Neural cell (in vitro differentiated cells): ENCODE measurements at regions not wholly inside any gene's neighbourhood (a gene's known extent, or its start where the extent isn't known, plus 50 kb on each side); places are given as distances from the start of the nearest gene placed in this dataset.

Source experiments
- H2AFZ ChIP-seq: fragments of 200-600, 300-800 bp; sonication (generic), shearing (Covaris generic); 2 replicates; pipeline ENCODE4 v1.6.0; 2014; ENCODE audit warnings: low read depth, mild to moderate bottlenecking, antibody characterized with exemption, low read length, moderate library complexity
- H3F3A ChIP-seq: fragments of 200-600 bp; shearing (Covaris generic); 2 replicates; pipeline ENCODE4 v1.6.1; 2016; ENCODE audit warnings: mild to moderate bottlenecking, moderate library complexity, mixed read lengths, antibody characterized with exemption, low read length; ENCODE audit not compliant: insufficient read depth, poor library complexity, severe bottlenecking
- H3K27ac ChIP-seq: fragments of 200-600, 300-800 bp; sonication (generic), shearing (Covaris generic); 2 replicates; pipeline ENCODE4 v1.5.1; 2014; ENCODE audit warnings: mild to moderate bottlenecking, low read length, moderate library complexity
- H3K27me3 ChIP-seq: fragments of 300-800, 200-600 bp; sonication (generic), shearing (Covaris generic); 2 replicates; pipeline ENCODE4 v1.6.0; 2014; ENCODE audit warnings: mild to moderate bottlenecking, low read depth, low read length, moderate library complexity; ENCODE audit not compliant: insufficient read depth
- H3K36me3 ChIP-seq: fragments of 300-800, 200-600 bp; sonication (generic), shearing (Covaris generic); 2 replicates; pipeline ENCODE4 v1.5.1; 2014; ENCODE audit warnings: mild to moderate bottlenecking, antibody characterized with exemption, low read length, moderate library complexity; ENCODE audit not compliant: insufficient read depth
- H3K4me2 ChIP-seq: fragments of 300-800, 200-600 bp; sonication (generic), shearing (Covaris generic); 2 replicates; pipeline ENCODE4 v1.6.0; 2014; ENCODE audit warnings: mild to moderate bottlenecking, low read length
- H3K4me3 ChIP-seq: fragments of 300-800, 200-600 bp; sonication (generic), shearing (Covaris generic); 2 replicates; pipeline ENCODE4 v1.5.1; 2014; ENCODE audit warnings: mild to moderate bottlenecking, low read length, moderate library complexity
- H3K79me2 ChIP-seq: fragments of 200-600 bp; shearing (Covaris generic); replicated peaks from 2 replicates; pipeline ENCODE4 v1.6.0; 2014; ENCODE audit warnings: mild to moderate bottlenecking, low read length, moderate library complexity; ENCODE audit not compliant: insufficient read depth
- H3K9ac ChIP-seq: fragments of 300-800, 200-600 bp; sonication (generic), shearing (Covaris generic); 2 replicates; pipeline ENCODE4 v1.6.1; 2016; ENCODE audit warnings: mild to moderate bottlenecking, low read length, mixed read lengths
- H3K9me2 ChIP-seq: fragments of 200-600 bp; shearing (Covaris generic); 2 replicates; pipeline ENCODE4 v1.6.1; 2016; ENCODE audit warnings: mild to moderate bottlenecking, low read length, mixed read lengths; ENCODE audit not compliant: insufficient read depth
- H3K9me3 ChIP-seq: fragments of 200-600, 300-800 bp; sonication (generic), shearing (Covaris generic); 2 replicates; pipeline ENCODE4 v1.6.1; 2016; ENCODE audit warnings: mild to moderate bottlenecking, mixed run types, low read length, moderate library complexity, mixed read lengths
- H4K20me1 ChIP-seq: fragments of 200-600 bp; shearing (Covaris generic); 2 replicates; pipeline ENCODE4 v1.6.1; 2016; ENCODE audit warnings: mild to moderate bottlenecking, mixed run types; ENCODE audit not compliant: insufficient read depth
- EP300 ChIP-seq: fragments of 450-650 bp; conservative IDR thresholded peaks from 2 replicates; pipeline ENCODE4 v1.6.1; 2014; ENCODE audit warnings: antibody characterized with exemption, mild to moderate bottlenecking, moderate library complexity; ENCODE audit not compliant: poor library complexity, severe bottlenecking
- EZH2 ChIP-seq: fragments of 200-600, 300-800 bp; shearing (Covaris generic), sonication (generic); IDR thresholded peaks from 2 replicates; pipeline ENCODE4 v1.6.1; 2014; ENCODE audit warnings: antibody characterized with exemption, low read length, borderline replicate concordance, mild to moderate bottlenecking; ENCODE audit not compliant: insufficient read depth, poor library complexity, severe bottlenecking
- MXI1 ChIP-seq: fragments of 450-650 bp; conservative IDR thresholded peaks from 2 replicates; pipeline ENCODE4 v1.6.1; 2014; ENCODE audit warnings: antibody characterized with exemption, mild to moderate bottlenecking; ENCODE audit not compliant: poor library complexity, severe bottlenecking
- POLR2AphosphoS5 ChIP-seq: IDR thresholded peaks from 2 replicates; pipeline ENCODE4 v1.6.1; 2012
- RAD21 ChIP-seq: fragments of 450-650 bp; conservative IDR thresholded peaks from 2 replicates; pipeline ENCODE4 v1.6.1; 2014; ENCODE audit warnings: antibody characterized with exemption, mild to moderate bottlenecking, moderate library complexity
- SMC3 ChIP-seq: fragments of 450-650 bp; conservative IDR thresholded peaks from 2 replicates; pipeline ENCODE4 v1.6.1; 2014; ENCODE audit warnings: antibody characterized with exemption, mild to moderate bottlenecking, moderate library complexity; ENCODE audit not compliant: poor library complexity
- TAF1 ChIP-seq: IDR thresholded peaks from 2 replicates; pipeline ENCODE4 v1.6.1; 2012; ENCODE audit warnings: low read depth
- TF ChIP-seq, protein P1 (sequence below): fragments of 450-650 bp; IDR thresholded peaks from 2 replicates; pipeline ENCODE4 v1.5.1; 2014; ENCODE audit warnings: antibody characterized with exemption, mild to moderate bottlenecking, moderate library complexity; ENCODE audit not compliant: poor library complexity, severe bottlenecking
- TF ChIP-seq, protein P2 (sequence below): IDR thresholded peaks from 2 replicates; pipeline ENCODE4 v1.6.1; 2012; ENCODE audit warnings: borderline replicate concordance

DNA sequence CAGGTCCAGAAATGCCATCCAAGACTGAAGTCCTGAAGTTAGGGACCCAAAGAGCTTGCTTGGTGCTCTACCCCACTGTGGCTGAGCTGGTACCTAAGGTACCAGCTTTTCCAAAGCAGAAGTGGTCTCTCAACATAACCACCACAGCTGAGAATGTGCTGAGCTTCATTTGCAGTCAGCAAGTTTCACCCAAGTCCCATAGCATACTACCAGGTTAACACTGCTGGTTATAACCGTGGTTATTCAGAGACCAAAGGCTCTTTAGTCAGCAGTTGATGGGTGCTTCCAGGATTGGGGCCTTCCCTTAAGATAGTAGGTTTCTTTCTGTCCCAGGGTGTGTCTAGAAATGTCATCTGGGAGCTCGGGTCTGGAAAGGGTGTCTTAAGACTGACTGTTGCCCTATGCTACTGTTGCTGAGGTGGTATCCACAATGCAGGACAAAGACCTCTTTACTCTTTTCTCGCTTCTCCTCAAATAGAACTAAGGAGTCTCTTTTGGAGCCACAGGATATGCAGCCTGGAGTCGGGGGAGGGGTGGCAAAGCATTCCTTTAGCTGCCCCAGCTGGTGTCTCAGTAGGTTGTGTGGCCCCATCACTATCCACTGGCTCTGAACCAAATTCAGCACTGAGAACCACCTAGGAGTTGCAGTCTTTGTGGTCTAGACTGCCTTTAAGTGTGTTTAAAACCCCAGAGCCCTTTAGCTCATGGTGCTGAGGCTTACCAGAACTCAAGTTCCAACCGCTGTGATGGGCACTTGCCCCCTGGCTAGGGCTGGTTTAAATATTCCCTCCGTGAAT lies 354.9 kb upstream of the SEMA3C start:
- H3K9me2 ChIP-seq: no peaks in the 10 kb centered on the region
- no peaks in the 10 kb centered on the region for H3F3A ChIP-seq
- H2AFZ ChIP-seq: no peak overlapping the region
- no peak overlapping the region for H3K4me2 ChIP-seq
- TF ChIP-seq RAD21 (no peak), SMC3 (no peak), EP300 (no peak), POLR2AphosphoS5 (no peak), MXI1 (no peak), TAF1 (no peak), EZH2 (no peak)
- TF ChIP-seq, protein P1, sequence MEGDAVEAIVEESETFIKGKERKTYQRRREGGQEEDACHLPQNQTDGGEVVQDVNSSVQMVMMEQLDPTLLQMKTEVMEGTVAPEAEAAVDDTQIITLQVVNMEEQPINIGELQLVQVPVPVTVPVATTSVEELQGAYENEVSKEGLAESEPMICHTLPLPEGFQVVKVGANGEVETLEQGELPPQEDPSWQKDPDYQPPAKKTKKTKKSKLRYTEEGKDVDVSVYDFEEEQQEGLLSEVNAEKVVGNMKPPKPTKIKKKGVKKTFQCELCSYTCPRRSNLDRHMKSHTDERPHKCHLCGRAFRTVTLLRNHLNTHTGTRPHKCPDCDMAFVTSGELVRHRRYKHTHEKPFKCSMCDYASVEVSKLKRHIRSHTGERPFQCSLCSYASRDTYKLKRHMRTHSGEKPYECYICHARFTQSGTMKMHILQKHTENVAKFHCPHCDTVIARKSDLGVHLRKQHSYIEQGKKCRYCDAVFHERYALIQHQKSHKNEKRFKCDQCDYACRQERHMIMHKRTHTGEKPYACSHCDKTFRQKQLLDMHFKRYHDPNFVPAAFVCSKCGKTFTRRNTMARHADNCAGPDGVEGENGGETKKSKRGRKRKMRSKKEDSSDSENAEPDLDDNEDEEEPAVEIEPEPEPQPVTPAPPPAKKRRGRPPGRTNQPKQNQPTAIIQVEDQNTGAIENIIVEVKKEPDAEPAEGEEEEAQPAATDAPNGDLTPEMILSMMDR: no peak
- TF ChIP-seq, protein P2, sequence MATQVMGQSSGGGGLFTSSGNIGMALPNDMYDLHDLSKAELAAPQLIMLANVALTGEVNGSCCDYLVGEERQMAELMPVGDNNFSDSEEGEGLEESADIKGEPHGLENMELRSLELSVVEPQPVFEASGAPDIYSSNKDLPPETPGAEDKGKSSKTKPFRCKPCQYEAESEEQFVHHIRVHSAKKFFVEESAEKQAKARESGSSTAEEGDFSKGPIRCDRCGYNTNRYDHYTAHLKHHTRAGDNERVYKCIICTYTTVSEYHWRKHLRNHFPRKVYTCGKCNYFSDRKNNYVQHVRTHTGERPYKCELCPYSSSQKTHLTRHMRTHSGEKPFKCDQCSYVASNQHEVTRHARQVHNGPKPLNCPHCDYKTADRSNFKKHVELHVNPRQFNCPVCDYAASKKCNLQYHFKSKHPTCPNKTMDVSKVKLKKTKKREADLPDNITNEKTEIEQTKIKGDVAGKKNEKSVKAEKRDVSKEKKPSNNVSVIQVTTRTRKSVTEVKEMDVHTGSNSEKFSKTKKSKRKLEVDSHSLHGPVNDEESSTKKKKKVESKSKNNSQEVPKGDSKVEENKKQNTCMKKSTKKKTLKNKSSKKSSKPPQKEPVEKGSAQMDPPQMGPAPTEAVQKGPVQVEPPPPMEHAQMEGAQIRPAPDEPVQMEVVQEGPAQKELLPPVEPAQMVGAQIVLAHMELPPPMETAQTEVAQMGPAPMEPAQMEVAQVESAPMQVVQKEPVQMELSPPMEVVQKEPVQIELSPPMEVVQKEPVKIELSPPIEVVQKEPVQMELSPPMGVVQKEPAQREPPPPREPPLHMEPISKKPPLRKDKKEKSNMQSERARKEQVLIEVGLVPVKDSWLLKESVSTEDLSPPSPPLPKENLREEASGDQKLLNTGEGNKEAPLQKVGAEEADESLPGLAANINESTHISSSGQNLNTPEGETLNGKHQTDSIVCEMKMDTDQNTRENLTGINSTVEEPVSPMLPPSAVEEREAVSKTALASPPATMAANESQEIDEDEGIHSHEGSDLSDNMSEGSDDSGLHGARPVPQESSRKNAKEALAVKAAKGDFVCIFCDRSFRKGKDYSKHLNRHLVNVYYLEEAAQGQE: no peak
- no peak overlapping the region for H3K27ac ChIP-seq
- H3K36me3 ChIP-seq: no peaks in the 10 kb centered on the region
- H3K27me3 ChIP-seq: no peaks in the 10 kb centered on the region
- no peak overlapping the region for H3K4me3 ChIP-seq
- no peaks in the 10 kb centered on the region for H3K9me3 ChIP-seq
- no peaks in the 10 kb centered on the region for H4K20me1 ChIP-seq
- H3K9ac ChIP-seq: no peak overlapping the region
- no peaks in the 10 kb centered on the region for H3K79me2 ChIP-seq

DNA sequence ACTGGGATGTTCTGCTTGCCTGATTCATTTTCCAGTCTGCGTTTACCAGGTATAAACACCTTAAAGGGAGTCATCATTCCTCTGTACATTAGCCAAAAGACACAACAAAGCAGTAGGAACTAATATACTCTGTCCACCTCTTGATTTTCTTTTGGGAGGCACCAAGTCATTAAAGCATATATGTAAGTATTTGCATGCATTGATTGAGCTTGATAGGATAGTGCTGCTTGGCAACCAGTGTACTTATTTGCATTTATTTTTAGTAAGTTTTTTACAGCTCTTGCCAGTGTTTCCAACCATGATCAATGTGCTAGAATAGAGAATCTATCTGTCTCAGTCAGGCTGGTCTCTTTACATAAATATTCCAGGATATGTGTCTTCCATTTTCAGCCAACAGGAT lies 353.3 kb upstream of the SEMA3C start:
- H3K4me2 ChIP-seq: no peak overlapping the region
- no peaks in the 10 kb centered on the region for H3K36me3 ChIP-seq
- TF ChIP-seq, protein P2: no peak
- TF ChIP-seq SMC3 (no peak), EZH2 (no peak)
- no peaks in the 10 kb centered on the region for H4K20me1 ChIP-seq
- H3K9ac ChIP-seq: no peak overlapping the region
- H3K79me2 ChIP-seq: no peaks in the 10 kb centered on the region
- H3K27me3 ChIP-seq: no peaks in the 10 kb centered on the region
- H3K4me3 ChIP-seq: no peak overlapping the region
- H3K9me2 ChIP-seq: no peaks in the 10 kb centered on the region
- no peak overlapping the region for H3K27ac ChIP-seq
- no peaks in the 10 kb centered on the region for H3F3A ChIP-seq
- no peak overlapping the region for H2AFZ ChIP-seq
- no peaks in the 10 kb centered on the region for H3K9me3 ChIP-seq
